ENCODE measurements at regions not wholly inside any gene's neighbourhood (a gene's known extent, or its start where the extent isn't known, plus 50 kb on each side); places are given as distances from the start of the nearest gene placed in this dataset.
"Not testable (repeated sequence)": the region's sequence is repeated elsewhere in the genome, so short reads cannot be mapped to it uniquely, and the experiment has no call there.

- DNase-seq; intact Hi-C loops (cut with DNase I): not testable (repeated sequence)
Measured at GRCh38 chr1:220475608-220476007, 52.3 kb upstream of the MARK1 start.

GRCh38 chr1:220475141-220475540 is 52.8 kb upstream of the MARK1 start:
- DNase-seq; intact Hi-C loops (cut with DNase I): not testable (repeated sequence)

GRCh38 chr1:220473440-220473839 is 54.5 kb upstream of the MARK1 start:
- no peak for DNase-seq
- intact Hi-C loops (cut with DNase I): no loop called here

- no peak for DNase-seq
- intact Hi-C loops (cut with DNase I): no loop called here
Measured at GRCh38 chr1:220462752-220463151, 65.2 kb upstream of the MARK1 start.

GRCh38 chr1:220458936-220459335 is 69.0 kb upstream of the MARK1 start:
- intact Hi-C loops (cut with DNase I): no loop called here
- no peak for DNase-seq

GRCh38 chr1:220457957-220458609 is 69.9 kb upstream of the MARK1 start:
- DNase-seq: no peak
- intact Hi-C loops (cut with DNase I): no loop called here

GRCh38 chr1:220455559-220455958 is 72.4 kb upstream of the MARK1 start:
- intact Hi-C loops (cut with DNase I): no loop called here
- DNase-seq: no peak

- DNase-seq: no peak
- intact Hi-C loops (cut with DNase I): no loop called here
Measured at GRCh38 chr1:220454155-220454777, 73.7 kb upstream of the MARK1 start.

GRCh38 chr1:220453371-220453770 is 74.6 kb upstream of the MARK1 start:
- intact Hi-C loops (cut with DNase I): no loop called here

GRCh38 chr1:220451532-220451931 is 76.4 kb upstream of the MARK1 start:
- intact Hi-C loops (cut with DNase I): no loop called here
- no peak for DNase-seq

More at GRCh38 chr1:220453371-220453770, 74.6 kb upstream of the MARK1 start:
- no peak for DNase-seq

GRCh38 chr1:220450927-220451326 is 77.0 kb upstream of the MARK1 start:
- intact Hi-C loops (cut with DNase I): no loop called here
- no peak for DNase-seq

GRCh38 chr1:220448217-220448616 is 79.7 kb upstream of the MARK1 start:
- no peak for DNase-seq
- intact Hi-C loops (cut with DNase I): no loop called here

- DNase-seq; intact Hi-C loops (cut with DNase I): not testable (repeated sequence)
Measured at GRCh38 chr1:220444586-220444985, 83.3 kb upstream of the MARK1 start.

GRCh38 chr1:220441211-220441610 is 86.7 kb upstream of the MARK1 start:
- intact Hi-C loops (cut with DNase I): no loop called here
- DNase-seq: no peak

- intact Hi-C loops (cut with DNase I): no loop called here
- no peak for DNase-seq
Measured at GRCh38 chr1:220438741-220439140, 89.2 kb upstream of the MARK1 start.

- intact Hi-C loops (cut with DNase I): no loop called here
- DNase-seq: no peak
Measured at GRCh38 chr1:220432408-220432807, 95.5 kb upstream of the MARK1 start.

GRCh38 chr1:220431554-220432239 is 96.2 kb upstream of the MARK1 start:
- no peak for DNase-seq
- intact Hi-C loops (cut with DNase I): no loop called here

GRCh38 chr1:220430586-220430985 is 97.3 kb upstream of the MARK1 start:
- intact Hi-C loops (cut with DNase I): no loop called here
- DNase-seq: no peak

- no peak for DNase-seq
- intact Hi-C loops (cut with DNase I): no loop called here
Measured at GRCh38 chr1:220430059-220430458, 97.9 kb upstream of the MARK1 start.

GRCh38 chr1:220426989-220427388 is 100.9 kb upstream of the MARK1 start:
- intact Hi-C loops (cut with DNase I): no loop called here
- no peak for DNase-seq

GRCh38 chr1:220425852-220426251 is 102.1 kb upstream of the MARK1 start:
- intact Hi-C loops (cut with DNase I): no loop called here
- DNase-seq: no peak

Measured in head of caudate nucleus (tissue), 42 donors.